GM21390 (cell line): ENCODE measurements at regions not wholly inside any gene's neighbourhood (a gene's known extent, or its start where the extent isn't known, plus 50 kb on each side); places are given as distances from the start of the nearest gene placed in this dataset.

Experiments used
- ATAC-seq: cut with Tn5 transposase; IDR thresholded peaks from one replicate; pipeline ENCODE4 v1.9.1; 2021; ENCODE audit not compliant: unreplicated experiment

DNA sequence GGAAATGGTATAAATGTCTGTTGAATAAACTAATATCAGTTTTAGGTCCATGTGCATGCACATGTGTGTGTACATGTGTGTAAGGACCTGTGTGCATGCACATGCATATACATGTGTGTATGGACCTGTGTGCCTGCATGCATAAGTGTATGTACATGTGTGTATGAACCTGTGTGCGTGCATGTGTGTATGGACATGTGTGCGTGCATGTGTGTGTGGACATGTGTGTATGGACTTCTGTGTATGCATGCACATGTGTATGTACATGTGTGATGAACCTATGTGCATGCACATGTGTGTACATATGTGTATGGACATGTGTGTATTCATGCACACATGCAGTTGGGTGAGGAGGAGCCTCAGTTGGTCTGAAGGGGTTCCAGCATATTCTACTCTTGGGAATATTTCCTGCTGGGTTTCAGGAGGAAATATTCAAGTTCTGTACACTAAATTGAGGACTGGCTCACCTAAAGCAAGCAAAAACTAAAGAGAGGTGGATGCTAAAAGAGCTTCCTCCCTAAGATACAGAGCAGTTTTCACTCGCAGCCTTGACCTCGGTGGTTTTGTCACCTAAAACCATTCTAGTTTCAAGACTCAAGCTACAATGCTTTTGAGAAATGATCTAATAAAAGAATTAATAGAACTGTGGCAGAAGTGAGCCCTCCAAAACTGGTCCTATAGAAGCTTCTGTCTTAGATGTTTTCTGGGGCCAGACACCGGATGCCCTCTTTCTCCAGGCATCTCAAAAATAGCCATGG, 742.8 kb downstream of the MAFB start:
- no peak for ATAC-seq

DNA sequence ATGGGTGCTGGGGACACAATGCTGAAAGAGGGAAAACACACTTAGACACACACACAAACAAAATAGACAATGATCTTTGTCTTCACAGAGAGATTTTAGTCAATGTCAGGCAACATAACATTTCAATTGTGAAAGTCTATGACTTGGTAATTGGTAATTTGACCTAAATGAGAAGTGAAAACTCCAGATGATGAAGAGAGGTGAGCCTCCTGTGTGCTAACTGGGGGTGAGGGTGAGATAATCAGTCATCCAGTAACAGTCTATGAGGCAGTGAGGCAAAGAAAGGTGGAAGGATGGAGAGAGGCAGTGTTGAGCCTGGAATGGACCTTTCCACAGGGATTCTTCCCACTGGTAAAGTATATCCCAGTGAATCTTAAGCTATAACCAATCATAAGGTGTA, 744.2 kb downstream of the MAFB start:
- ATAC-seq, result no peak

DNA sequence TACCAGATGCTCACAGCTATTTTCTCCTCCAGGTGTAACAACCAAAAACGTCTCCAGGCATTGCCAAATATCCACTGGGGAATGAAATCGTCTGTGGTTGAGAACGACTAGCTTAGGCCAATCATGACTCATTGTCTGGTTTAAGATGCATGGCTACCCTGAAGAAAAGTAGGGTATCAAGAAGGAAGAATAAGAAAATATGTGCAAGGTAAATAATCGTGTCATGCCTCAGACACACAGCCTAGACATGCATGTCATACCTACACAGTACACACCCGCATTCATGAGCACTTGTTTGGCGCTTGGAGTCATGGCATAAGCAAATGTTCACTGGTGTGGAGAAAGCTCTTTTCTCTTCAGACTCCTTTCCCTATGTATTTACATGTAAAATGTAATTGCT, 745.7 kb downstream of the MAFB start:
- no peak for ATAC-seq

DNA sequence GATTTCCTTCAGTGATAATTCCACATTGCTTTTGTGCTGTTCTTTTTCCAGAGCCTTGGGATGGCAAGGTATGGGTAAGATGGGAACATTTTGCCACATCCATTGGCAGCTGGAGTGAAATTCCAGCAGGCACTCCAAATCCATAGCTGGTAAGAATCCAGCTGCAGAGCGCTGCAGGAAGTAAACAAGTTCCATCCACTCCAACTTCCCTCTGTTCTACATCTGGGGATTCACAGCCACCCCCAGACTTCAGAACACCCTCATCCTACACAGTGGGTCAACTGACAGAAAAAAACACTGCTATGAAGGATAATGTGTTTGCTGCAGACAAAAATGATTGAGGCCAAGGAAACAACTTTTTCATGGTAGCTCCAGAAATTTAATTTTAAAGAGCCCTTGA, 747.8 kb downstream of the MAFB start:
- ATAC-seq, result no peak

DNA sequence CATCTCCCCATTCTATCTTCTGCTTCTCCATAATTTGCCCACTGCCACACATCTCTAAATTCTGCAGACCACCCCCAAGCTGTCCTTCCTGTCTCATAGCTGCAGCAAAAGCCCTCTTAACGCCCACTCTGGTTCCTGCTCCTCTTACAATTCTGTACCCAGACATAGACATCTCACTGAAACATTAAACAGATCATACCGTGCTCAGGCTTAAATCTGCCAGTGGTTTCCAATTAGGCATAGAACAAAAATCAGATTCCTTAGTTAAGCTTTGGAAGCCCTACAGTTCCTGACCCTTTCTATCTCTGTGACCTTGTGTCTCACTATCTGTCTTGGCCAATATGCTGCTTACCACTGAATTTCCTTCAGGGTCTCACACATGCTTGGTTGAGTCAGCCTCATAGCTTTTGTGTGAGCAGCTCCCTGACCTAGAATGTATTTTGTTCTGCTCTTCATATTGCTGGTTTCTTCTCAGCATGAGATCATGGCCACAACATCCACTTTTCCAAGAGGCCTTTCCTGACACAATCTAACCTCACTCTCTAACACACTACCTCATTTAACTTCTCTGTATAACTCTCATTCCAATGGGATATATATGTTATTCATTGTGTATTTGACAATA, 749.7 kb downstream of the MAFB start:
- ATAC-seq, result no peak

DNA sequence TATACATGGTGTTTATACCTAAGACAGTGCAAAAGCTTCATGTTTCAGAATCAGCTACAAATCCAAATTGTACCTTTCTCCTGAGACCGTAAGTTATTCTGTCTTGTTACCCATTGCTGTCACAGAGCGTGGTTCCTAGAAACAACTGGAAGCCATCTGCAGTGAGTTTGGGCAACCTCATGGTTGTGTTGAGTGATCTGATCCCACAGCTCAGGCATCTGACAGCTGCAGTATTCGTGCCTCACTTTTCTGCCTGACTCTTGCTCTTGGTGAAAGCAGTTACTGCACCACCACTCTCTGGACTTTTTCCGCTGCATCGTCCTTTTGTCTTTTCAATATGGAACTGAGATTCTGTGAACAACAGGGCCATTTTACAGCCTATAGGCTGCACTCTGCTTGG, 752.6 kb downstream of the MAFB start:
- no peak for ATAC-seq

DNA sequence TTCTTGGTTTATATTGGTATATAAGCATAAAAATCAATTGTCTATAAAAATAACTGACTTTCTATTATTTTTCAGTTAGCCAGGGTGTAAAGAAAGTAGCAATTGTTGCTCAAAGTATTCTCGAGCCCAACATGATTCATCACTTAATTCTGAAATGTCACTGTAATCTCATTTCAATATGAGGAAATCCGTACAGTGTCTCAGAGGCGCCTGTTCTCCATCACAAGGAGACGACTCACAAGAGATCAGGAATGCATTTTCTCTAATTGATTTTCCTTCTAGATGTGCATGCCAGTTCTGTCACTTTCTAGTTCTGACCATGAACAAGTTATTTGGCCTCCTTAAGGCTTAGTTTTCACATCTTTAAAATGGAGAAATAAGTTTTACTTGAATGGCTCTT, 753.1 kb downstream of the MAFB start:
- no peak for ATAC-seq

DNA sequence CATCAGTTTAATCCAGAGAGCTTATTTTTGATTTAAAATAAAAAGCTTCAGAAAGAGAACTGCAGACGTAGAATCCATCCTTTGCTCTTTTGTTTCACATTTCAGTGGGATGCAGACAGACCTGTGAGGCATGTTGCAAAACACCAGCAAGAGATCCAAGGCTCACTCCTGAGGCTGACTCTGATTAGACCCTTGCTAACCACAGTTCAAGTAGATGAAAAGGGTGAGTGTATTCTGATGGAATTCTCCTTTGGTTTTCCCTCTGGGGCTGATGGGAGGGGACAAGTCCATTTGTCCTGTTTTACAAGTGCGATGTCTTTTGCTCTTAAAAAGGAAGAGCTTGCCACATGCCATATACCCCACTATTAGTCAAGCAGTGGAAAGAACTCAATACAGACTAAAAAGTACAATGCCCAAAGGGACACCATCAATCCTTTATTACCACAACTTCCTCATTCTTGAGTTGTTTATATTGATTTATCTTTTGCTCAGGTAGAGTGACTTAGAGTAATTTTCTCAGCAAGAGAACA, 772.7 kb downstream of the MAFB start:
- no peak for ATAC-seq

DNA sequence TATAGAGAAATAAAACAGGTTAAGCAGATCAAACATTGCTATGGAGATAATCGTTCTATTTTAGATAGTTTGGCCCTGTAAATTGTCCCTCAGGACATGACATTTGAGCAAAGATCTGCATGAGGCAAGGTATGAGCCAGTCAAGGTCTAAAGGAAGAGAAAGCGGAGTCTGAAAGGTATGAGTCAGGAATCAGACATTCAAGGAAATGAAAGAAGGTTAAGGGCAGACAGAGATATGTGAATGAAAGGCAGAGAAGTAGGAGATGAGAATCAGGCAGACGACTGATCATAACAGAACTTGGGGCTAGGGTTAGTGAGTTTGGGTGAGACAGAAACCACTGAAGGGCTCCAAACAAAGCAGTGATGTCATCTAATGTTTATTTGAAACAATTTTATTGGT, 775.8 kb downstream of the MAFB start:
- no peak for ATAC-seq

DNA sequence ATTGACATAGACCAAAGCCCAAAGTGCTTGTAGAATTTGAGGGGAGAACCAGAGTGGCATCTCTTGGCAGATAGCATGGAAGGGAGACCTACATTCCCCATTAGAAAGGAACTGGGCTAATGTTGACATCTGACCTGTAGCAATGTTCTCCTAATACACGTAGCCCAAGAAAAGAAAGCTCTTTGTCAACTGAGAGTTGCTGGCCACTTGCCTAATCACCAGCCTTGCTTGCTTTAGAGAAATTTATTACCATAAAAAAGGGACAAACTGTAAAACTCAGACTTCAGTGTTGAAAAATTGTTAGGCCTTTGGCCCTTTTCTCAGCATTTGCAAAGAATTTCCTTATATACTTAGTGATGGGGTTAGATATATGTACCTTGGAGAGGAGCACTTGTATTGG, 777.5 kb downstream of the MAFB start:
- ATAC-seq, result no peak

DNA sequence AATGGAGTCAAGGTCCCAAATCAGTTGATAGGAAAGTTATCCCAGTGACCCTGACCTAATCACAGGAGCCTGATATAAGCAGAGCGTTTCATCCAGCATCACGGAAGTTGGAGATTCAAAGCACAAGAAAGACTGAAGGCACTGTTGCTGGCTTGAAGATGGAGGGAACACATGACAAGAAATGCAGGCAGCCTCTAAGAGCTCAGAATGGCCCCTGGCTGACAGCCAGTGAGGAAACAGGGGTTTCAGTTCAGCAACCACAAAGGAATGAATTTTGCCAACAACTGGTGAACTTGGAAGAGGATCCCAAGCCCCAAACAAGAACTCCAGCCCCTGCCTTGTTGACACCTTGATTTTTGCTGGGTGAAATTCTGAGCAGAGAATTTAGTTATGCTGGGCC, 778.5 kb downstream of the MAFB start:
- ATAC-seq, result no peak

DNA sequence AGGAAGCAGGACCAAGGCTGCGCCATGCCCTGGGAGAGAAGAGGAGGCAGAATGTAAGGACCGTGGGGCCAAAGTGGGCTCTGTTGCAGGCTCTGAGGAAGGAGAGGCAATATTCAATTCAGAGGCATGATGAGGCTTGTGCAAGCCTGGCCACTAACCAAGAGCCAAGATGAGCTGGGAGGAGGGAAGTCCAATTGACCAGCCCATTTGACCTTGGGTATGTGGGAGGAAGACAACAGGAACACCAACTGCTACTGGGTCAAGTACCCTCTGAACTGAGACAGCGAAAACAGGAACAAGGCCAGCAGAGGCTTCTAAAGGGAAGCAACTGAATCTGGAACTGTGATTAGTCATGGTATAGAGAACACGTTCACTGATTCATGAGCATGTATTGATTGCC, 779.6 kb downstream of the MAFB start:
- no peak for ATAC-seq

DNA sequence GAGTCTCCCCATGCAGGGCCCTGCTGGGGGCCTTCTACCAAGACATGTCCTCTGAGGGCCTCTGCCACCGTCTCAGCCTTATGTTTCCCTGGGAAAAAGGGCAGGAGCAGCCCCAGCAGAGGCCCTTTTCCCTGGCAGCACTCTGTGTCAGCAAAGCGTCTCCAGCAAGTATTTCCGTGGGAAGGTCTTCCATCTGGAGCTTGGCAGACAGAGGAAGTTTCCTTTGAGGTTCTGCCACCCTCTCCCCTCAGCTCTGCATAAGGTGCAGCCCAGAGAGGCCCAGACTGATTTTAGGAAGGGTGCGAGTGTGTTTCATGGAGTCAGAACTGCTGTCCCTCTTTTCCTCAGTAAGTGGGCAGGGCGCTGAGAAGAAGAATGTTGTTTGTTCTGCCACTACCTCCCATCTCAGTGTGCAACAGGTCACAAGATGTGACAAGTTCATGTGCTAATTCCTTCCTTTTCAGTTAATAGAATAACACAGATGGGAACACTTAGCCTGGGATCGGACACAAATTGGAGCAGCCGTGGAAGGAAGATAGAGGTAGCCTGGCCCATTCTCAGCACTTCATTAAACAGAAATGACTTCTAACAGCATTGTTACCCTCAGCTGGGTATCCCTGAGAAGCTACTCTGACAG, 784.4 kb downstream of the MAFB start:
- ATAC-seq, result no peak

DNA sequence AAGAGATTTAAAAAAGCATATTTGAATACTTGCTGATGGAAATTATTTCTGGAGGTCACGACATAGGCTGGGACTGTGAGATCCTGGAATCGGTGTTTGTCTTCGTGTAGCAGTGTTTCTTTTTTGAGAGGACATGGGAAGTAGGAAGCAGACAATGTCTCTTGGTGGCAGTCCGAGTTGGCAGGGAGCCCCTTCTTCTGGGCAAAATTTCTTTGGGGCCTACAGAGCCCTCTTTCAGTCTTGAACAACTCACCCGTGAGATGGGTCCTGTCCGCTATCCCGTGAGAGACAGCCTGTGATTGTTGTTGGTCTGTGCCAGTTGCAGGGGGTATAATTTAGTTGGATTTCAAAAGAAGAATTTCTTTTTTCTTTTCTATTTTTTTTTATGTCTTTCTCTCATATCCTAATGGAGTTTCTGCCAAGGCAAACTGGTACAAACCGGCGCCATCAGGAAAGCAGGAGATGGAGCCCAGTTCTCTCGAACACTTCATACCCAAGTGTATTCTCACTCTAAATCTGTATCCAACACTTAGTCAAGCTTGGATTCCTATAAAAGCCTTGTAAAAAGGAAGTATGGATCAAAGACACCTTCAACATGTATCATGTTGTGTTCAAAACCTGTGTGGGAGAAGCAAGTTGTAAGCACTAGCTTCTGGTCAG, 785.1 kb downstream of the MAFB start:
- no peak for ATAC-seq

DNA sequence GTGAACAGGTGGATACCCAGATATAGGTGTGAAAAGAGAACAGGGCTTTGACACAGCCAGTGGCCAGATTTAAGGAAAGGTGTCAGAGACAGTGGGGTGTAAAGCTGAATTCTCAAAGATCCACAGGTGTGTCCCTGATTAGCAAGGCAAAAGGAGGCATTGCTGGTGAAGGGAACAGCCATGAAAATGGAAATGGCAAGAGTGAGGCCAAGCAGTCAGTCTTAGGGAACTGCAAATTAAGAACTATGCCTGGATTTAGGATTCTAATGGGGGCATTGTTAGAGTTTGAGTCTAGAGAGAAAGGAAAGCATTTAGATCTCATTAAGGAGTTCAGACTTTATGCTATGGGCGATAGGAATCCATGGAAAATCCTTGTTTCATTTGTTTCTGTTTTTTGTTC, 789.2 kb downstream of the MAFB start:
- ATAC-seq, result no peak

DNA sequence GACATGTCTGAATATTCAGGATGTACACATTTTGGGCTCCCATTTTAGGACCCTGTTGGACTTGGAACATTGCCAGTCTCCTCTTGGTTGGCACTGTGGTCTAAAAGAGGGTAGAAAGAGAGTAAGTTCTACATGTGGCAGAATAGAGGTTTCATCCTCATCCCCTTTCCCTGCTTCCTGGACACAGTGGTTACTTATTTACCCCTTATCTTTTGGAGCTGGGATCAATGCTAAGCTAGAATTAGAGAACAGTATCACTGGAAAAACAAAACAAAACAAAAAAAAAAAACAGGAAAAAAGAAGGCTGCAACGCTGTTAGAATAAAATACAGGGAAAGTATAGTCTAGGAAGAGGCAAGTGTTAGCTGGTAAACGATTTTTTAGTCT, 790.6 kb downstream of the MAFB start:
- no peak for ATAC-seq

DNA sequence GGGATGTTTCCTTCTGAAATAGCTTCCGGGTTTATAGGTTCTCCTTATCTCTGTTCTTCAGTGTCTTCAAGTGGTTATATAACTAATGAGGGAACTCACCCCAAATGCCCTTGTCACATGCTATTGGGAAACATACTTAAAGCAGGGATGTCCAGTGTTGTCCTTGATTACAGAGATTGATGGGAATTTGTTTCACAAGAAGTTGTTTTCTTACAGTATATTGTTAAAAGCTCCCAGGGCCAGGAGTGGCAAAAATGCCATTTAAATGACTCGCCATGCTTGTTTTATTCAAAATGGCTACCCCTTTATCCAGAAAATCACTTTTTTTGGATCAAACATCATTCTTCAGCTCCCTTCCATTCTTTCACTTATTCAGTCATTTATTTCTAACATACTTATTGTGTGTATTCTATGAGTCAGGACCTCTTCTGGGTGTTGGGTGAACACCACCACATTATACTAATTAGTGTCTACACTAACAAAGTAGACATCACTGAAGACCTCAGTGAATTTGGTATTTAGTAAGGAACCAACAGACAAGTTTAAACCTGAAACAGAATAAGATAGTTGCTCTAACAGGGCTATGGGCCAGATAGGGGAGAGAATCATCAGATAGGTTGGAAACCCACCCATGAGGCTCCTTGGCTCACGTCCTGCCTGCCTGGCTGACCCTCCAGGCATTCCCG, 791.1 kb downstream of the MAFB start:
- no peak for ATAC-seq

DNA sequence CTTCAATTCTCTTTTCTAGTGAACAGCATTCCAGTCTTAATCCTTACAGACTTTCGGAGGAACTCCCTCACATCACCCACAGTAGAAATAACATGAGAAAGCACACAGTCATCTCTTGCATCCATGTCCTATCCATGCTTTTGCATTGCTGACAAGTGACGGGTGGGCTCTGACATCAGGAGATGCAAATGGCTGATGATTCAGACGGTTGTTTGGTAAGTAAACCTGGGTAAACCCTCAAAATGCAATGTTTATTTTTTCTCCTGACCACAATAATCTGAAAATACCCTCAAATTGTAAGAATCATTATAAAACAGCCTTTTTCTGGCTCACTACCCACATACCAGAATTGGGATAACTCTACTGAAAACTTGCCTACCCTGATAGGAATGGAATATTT, 792.0 kb downstream of the MAFB start:
- ATAC-seq, result no peak

DNA sequence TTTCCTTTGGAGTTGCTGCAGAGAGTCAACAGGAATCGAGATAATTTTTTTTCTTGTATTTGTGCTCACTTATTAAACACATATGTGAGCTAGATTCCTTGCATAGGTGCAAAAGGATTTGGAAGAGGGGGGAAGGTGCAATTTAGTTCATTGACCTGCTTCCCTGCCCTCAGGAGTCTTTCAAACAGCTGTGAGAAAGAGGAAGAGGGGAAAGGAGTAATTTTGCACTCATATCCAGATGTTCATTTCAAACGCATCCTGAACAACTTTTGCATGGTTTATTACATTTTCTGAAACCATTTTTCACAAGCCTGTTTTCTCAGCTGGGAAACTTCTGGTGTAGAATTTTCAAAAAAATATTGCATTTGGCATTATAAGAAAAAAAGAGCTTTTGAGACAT, 795.0 kb downstream of the MAFB start:
- no peak for ATAC-seq

DNA sequence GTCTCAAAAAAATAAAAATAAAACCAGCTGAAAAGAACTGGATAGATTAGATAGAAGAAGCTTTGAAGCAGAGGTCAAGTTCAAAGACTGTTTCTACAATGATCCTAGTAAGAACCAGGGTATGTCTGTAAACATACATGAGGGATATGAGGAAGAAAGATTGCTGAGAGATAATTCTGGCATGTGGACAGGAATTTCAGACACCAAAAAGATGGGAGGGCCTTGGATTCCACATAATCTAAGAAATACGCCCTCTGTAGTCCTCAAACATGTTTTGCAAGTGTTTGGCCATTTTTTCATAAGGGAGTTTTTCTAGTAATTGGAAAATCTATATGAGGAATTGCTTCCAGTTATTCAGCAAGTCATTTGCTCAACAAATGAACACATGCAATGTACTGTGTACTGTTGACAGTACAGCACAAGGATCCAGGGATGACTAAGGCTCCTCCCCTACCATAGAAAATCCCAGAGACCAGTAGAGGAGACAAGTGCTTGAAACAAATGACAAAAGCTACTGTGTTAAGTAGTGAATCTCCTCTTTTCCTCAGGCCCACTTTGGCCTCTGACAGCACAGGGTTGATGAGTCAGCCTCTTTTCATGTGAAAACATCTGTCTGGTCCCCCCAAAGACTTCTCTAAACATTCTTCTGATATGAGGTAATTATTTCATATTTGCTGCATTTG, 795.9 kb downstream of the MAFB start:
- no peak for ATAC-seq

DNA sequence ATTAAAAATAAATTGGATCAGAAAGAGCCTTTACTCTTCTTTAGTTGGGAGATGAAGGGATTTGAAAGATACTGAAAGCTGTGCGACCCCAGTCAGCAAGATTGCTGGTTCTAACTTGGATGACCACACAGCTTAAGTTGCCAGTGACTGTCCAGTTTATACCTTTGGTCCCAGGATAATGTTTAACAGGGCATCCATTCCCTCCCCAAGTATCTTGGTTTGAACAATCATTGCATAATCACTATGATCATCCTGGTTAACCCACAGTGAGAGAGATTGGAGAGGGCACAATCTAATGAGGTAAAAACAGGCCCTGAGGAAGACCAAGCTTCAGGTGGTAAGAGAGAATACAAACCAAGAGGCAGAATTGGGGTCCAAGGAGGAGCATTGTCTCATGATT, 798.3 kb downstream of the MAFB start:
- no peak for ATAC-seq
